HT-29 (cell line): ENCODE measurements at regions not wholly inside any gene's neighbourhood (a gene's known extent, or its start where the extent isn't known, plus 50 kb on each side); places are given as distances from the start of the nearest gene placed in this dataset.

ENCODE experiments used
- DNase-seq: peaks from one replicate; pipeline ENCODE4 v3.0.0-alpha.2; 2015; ENCODE audit warnings: low spot score

GRCh38 chr2:137824501-137824900 is 139.8 kb upstream of the HNMT start:
- DNase-seq = no peak

- DNase-seq = no peak
These were observed 137.6 kb upstream of the HNMT start for GRCh38 chr2:137826373-137827372.

GRCh38 chr2:137828624-137829023 is 135.6 kb upstream of the HNMT start:
- no peak for DNase-seq

GRCh38 chr2:137829251-137829650 is 135.0 kb upstream of the HNMT start:
- no peak for DNase-seq

- DNase-seq = no peak
These were observed 129.4 kb upstream of the HNMT start for GRCh38 chr2:137834760-137835379.

GRCh38 chr2:137836671-137837070 is 127.6 kb upstream of the HNMT start:
- no peak for DNase-seq

- DNase-seq = no peak
These were observed 126.4 kb upstream of the HNMT start for GRCh38 chr2:137837830-137838229.

- peak; percentile 71 for DNase-seq
These were observed 125.8 kb upstream of the HNMT start for GRCh38 chr2:137838255-137839092.

- DNase-seq = no peak
These were observed 121.8 kb upstream of the HNMT start for GRCh38 chr2:137842430-137842829.

- DNase-seq = no peak
These were observed 121.3 kb upstream of the HNMT start for GRCh38 chr2:137842952-137843351.

GRCh38 chr2:137845422-137845821 is 118.9 kb upstream of the HNMT start:
- no peak for DNase-seq

GRCh38 chr2:137846993-137847392 is 117.3 kb upstream of the HNMT start:
- peak; percentile 17 for DNase-seq

- peak; percentile 60 for DNase-seq
These were observed 116.8 kb upstream of the HNMT start for GRCh38 chr2:137847443-137847842.

GRCh38 chr2:137857881-137858280 is 106.4 kb upstream of the HNMT start:
- DNase-seq = no peak

GRCh38 chr2:137862651-137863050 is 101.6 kb upstream of the HNMT start:
- DNase-seq = no peak

- DNase-seq = peak; percentile 78
These were observed 98.2 kb upstream of the HNMT start for GRCh38 chr2:137865954-137866540.

- peak; percentile 16 for DNase-seq
These were observed 93.6 kb upstream of the HNMT start for GRCh38 chr2:137870682-137871081.

GRCh38 chr2:137872577-137872976 is 91.7 kb upstream of the HNMT start:
- no peak for DNase-seq

- DNase-seq = peak; percentile 28
These were observed 90.6 kb upstream of the HNMT start for GRCh38 chr2:137873536-137874244.

GRCh38 chr2:137879121-137879520 is 85.2 kb upstream of the HNMT start:
- no peak for DNase-seq

- no peak for DNase-seq
These were observed 82.6 kb upstream of the HNMT start for GRCh38 chr2:137881711-137882110.
